GM21737 (cell line): ENCODE measurements at regions not wholly inside any gene's neighbourhood (a gene's known extent, or its start where the extent isn't known, plus 50 kb on each side); places are given as distances from the start of the nearest gene placed in this dataset.
"Not testable (repeated sequence)": the region's sequence is repeated elsewhere in the genome, so short reads cannot be mapped to it uniquely, and the experiment has no call there.

ENCODE experiments used
- ATAC-seq: cut with Tn5 transposase; IDR thresholded peaks from one replicate; pipeline ENCODE4 v1.9.1; 2021; ENCODE audit warnings: mild to moderate bottlenecking, moderate library complexity; ENCODE audit not compliant: unreplicated experiment

GRCh38 chr11:24217319-24217718, 279.5 kb upstream of the LUZP2 start:
- not testable (repeated sequence) for ATAC-seq

GRCh38 chr11:24225501-24225900, 271.4 kb upstream of the LUZP2 start:
- no peak for ATAC-seq

- ATAC-seq, result no peak
Observed at GRCh38 chr11:24226606-24227005, 270.2 kb upstream of the LUZP2 start.

- ATAC-seq, result no peak
Observed at GRCh38 chr11:24233041-24233440, 263.8 kb upstream of the LUZP2 start.

- ATAC-seq, result no peak
Observed at GRCh38 chr11:24234822-24235508, 261.9 kb upstream of the LUZP2 start.

GRCh38 chr11:24238771-24239645, 257.8 kb upstream of the LUZP2 start:
- ATAC-seq, result no peak

DNA sequence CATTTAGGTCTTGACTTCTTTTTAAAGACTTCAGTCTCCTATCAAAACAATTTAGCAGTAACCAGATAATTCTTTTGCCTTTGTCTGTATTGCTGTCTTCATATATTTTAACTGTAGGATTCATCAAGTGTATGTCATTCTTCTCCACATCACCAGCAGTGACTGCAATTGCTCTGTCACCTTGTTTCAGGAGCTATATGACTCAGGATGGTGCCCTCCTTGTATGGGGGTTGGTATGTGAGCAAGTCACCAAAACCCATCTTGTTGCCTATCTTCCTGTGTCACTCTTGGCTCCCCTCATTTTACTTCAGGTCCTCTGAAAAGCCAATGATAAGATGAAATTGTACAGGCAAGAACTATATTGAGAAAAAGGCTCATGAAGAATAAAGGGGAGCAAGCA, 256.9 kb upstream of the LUZP2 start:
- no peak for ATAC-seq

DNA sequence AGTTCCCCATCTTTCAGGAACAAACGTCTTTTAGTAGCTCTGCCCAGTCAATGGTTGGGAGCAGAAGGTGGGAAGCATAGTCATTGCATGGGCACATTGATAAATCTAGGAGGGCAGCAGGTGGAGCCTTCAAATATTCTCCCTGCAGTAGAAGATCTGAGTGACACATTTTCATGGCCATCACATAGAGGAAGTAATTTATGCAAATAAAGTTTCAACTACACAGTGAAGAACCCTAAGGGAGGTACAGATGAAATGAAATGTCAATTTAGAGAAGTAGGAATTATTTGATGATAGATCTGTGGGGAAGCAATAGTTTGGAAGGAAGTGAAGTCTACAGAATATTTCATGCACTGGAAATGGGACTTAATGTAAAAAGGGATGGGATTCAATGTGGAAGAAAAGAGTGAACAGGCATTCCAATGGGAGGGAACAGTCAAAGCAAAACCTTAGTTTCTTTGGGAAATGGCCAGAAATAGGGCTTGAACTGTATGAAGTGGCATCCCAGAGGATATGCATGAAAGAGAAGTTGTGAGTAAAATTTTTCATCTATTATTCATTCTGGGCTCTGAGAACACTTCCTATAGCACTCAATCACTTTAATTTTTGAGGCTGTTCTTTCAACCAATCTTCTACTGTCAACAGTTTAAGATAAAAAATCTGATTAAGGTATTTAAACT, 256.2 kb upstream of the LUZP2 start:
- ATAC-seq, result no peak

DNA sequence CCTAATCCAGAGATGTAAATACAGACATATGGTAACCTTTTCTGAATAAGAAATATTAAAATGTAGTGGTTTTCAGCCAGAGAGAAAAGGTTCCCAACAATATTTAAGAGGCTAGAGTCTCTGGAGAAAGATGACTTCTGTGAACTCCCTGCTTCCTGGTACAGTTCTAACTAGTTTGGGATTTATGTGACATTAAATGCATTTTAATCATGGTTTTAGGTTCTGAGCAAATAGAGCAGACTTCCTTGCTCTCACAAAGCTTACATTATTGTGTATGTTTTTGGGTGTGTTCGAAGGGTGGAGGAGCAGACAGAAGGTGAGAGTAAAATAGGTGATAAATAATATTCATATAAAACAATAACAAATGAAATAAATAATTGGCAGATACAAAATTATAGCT, 250.1 kb upstream of the LUZP2 start:
- ATAC-seq, result no peak

DNA sequence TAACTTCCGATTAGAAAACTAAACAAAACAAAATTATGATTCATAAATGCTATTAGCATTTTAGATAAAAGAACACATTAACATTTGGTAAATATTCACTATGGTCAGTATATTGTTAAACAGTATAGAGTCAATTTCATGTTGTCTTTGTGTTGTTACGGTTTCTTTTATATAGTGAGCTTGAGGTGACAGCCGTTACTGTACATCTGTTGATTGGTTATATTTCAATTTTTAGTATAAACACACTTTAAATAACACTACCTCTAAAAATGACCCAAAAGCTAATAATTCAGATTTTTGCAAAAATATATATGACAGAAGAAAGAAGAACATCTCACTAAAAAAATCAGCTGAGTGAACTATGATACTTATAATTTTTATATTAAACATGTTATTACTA, 249.0 kb upstream of the LUZP2 start:
- ATAC-seq, result no peak

- ATAC-seq, result no peak
Observed at GRCh38 chr11:24249921-24250320, 246.9 kb upstream of the LUZP2 start.

- ATAC-seq, result no peak
Observed at GRCh38 chr11:24253237-24253760, 243.6 kb upstream of the LUZP2 start.

DNA sequence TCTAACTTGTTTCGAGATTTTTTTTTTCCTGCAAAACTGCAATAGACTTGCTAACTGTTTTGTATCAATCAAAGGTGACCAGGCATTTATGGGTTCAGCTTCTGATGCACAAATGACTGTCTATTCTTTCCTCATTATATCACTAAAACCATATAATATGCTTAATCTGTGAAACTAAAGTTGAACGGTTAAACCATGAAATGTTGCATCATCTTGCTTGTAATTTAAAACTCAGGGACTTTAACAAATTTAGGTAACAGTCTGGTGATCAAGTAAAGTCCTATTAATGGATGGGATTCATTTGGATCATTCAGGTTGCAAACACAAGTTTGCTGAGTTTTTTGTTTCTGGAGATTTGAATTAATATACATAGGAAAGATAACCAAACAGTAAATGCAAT, 232.0 kb upstream of the LUZP2 start:
- ATAC-seq, result no peak

DNA sequence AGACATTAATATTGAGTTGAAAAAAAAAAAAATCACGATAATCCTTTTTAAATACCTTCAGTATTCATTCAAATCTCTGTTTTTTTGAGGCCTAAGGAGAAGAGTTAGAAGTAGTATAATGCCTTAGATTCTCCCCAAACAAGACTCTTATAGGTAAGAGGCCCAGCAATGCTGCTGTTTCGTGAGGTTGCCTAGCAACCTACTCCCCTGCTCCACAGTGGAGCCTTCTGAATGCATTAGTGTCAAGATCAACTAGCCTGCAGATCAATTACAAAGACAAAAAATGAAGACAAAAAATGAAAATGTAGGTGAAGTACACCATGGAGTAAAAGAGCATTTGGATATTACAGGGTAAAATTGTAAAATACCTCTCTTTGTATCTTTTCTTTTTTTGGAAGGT, 229.8 kb upstream of the LUZP2 start:
- no peak for ATAC-seq

GRCh38 chr11:24271798-24272197, 225.1 kb upstream of the LUZP2 start:
- no peak for ATAC-seq

DNA sequence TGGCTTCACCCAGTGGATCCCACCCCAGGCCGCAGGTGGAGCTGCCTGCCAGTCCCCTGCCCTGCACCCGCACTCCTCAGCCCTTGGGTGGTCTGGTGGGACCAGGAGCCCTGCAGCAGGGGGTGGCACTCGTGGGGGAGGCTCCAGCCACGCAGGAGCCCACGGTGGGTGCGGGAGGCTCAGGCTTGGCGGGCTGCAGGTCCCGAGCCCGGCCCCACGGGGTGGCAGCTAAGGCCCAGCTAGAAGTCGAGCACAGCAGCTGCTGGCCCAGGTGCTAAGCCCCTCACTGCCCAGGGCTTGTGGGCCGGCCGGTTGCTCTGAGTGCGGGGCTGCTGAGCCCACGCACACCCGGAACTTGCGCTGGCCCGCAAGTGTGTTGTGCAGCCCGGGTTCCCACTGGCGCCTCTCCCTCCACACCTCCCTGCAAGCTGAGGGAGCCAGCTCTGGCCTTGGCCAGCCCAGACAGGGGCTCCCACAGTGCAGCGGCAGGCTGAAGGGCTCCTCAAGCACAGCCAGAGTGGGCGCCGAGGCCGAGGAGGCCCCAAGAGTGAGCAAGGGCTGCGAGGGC, 222.6 kb upstream of the LUZP2 start:
- not testable (repeated sequence) for ATAC-seq

DNA sequence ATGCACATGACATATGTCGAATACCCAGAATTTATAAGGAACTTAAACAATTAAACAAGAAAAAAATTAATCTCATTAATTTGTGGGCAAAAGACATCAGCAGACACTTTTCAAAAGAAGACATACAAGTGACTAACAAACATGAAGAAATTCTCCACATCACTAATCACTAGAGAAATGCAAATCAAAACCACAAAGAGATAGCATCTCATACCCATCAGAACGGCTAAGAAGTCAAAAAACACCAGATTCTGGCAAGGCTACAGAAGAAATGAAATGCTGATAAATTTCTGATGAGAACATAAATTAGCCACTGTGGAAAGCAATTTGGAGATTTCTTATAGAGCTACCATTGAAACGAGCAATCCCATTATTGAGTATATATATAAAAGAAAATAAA, 210.6 kb upstream of the LUZP2 start:
- no peak for ATAC-seq

DNA sequence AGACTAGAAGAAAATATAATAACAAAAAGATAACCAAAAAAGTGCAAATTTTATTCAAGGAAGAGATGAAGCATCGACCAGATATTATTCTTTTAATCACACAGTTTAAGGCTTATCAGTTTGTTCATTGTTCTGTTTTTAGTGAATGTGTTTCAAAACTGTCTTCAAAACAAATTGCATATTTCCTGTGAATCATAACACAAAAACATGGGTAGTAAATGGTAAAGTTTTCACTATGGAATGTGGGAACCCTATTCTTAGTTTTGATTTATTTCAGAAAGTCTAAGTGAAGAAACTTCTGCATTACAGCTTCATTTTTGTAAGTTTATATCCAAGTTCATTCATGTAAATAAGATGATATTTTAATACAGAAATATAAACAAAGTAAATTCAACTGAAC, 207.6 kb upstream of the LUZP2 start:
- no peak for ATAC-seq

DNA sequence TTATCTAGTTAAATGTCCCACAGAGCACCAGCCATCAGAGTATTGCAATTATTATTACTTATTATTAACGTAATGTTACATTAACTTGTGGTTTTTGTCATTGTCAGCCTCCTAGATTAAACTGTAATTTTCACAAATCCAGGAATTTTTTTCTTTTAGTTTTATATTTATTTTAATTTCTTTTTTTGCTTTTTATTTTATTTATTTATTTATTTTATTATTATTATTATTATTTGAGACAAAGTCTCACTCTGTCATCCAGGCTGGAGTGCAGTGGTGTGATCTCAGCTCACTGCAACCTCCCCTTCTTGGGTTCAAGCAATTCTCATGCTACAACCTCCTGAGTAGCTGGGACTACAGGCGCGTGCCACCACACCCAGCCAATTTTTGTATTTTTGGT, 202.9 kb upstream of the LUZP2 start:
- ATAC-seq, result no peak

- no peak for ATAC-seq
Observed at GRCh38 chr11:24295360-24295759, 201.5 kb upstream of the LUZP2 start.

- ATAC-seq, result no peak
Observed at GRCh38 chr11:24297461-24297860, 199.4 kb upstream of the LUZP2 start.
